Suprapubic skin (tissue), 4 donors: ENCODE measurements at regions not wholly inside any gene's neighbourhood (a gene's known extent, or its start where the extent isn't known, plus 50 kb on each side); places are given as distances from the start of the nearest gene placed in this dataset.
"Not testable (repeated sequence)": the region's sequence is repeated elsewhere in the genome, so short reads cannot be mapped to it uniquely, and the experiment has no call there.

Experiments
- CTCF ChIP-seq, 2 donors: fragments of 200-600 bp in 1 of 2; fragments of 450-650 bp in 1 of 2; sonication (generic) in 1 of 2; IDR thresholded peaks; one replicate each; pipeline ENCODE4 v1.5.1; 2016 to 2019; ENCODE audit warnings: antibody characterized with exemption in 2 of 2, mild to moderate bottlenecking in 1 of 2, moderate library complexity in 1 of 2
- EP300 ChIP-seq: sonication (generic); formaldehyde crosslinking; IDR thresholded peaks from one replicate; pipeline ENCODE4 v1.6.1; 2017; ENCODE audit warnings: antibody characterized with exemption
- POLR2A ChIP-seq, 2 donors: fragments of 450-650 bp; IDR thresholded peaks; one replicate each; pipeline ENCODE4 v1.6.1; 2017; ENCODE audit warnings: antibody characterized with exemption in 2 of 2, mild to moderate bottlenecking in 2 of 2, moderate library complexity in 2 of 2
- POLR2AphosphoS5 ChIP-seq, 3 donors: sonication (generic); formaldehyde crosslinking; IDR thresholded peaks; one replicate each; pipeline ENCODE4 v1.6.1; 2017; ENCODE audit warnings: antibody characterized with exemption in 3 of 3

- not testable (repeated sequence) for TF ChIP-seq POLR2A (IDR thresholded peaks at IDR 0.05); CTCF (IDR thresholded peaks at IDR 0.05); POLR2AphosphoS5 (IDR thresholded peaks at IDR 0.05); EP300
Observed at GRCh38 chr7:26424319-26424718, 132.7 kb downstream of the SNX10 start.
